ENCODE measurements at regions not wholly inside any gene's neighbourhood (a gene's known extent, or its start where the extent isn't known, plus 50 kb on each side); places are given as distances from the start of the nearest gene placed in this dataset.

GRCh38 chr16:86117756-86118155 lies 218.8 kb downstream of the IRF8 start:
- DNase-seq (no peak), ATAC-seq (no peak)

GRCh38 chr16:86118467-86119307 lies 219.7 kb downstream of the IRF8 start:
- DNase-seq (no peak), ATAC-seq (no peak)

GRCh38 chr16:86120201-86121192 lies 221.5 kb downstream of the IRF8 start:
- DNase-seq = no peak
- ATAC-seq = no peak

GRCh38 chr16:86121374-86122010 lies 222.5 kb downstream of the IRF8 start:
- no peak for DNase-seq

GRCh38 chr16:86122681-86123342 lies 223.8 kb downstream of the IRF8 start:
- ATAC-seq (no peak), DNase-seq (no peak)

More at GRCh38 chr16:86121374-86122010, 222.5 kb downstream of the IRF8 start:
- ATAC-seq = no peak

GRCh38 chr16:86124321-86124720 lies 225.4 kb downstream of the IRF8 start:
- DNase-seq (no peak), ATAC-seq (no peak)

GRCh38 chr16:86126891-86127290 lies 227.9 kb downstream of the IRF8 start:
- no peak for ATAC-seq
- DNase-seq = no peak

GRCh38 chr16:86127366-86127765 lies 228.4 kb downstream of the IRF8 start:
- ATAC-seq = no peak
- no peak for DNase-seq

- DNase-seq = no peak
- no peak for ATAC-seq
Observed at GRCh38 chr16:86128246-86128645, 229.3 kb downstream of the IRF8 start.

GRCh38 chr16:86129541-86129940 lies 230.6 kb downstream of the IRF8 start:
- ATAC-seq = no peak
- DNase-seq = no peak

- DNase-seq = no peak
Observed at GRCh38 chr16:86133377-86133776, 234.4 kb downstream of the IRF8 start.

GRCh38 chr16:86133847-86134375 lies 234.9 kb downstream of the IRF8 start:
- DNase-seq (no peak), ATAC-seq (no peak)

More at GRCh38 chr16:86133377-86133776, 234.4 kb downstream of the IRF8 start:
- no peak for ATAC-seq

- no peak for ATAC-seq
- DNase-seq = no peak
Observed at GRCh38 chr16:86134802-86135461, 236.0 kb downstream of the IRF8 start.

- no peak for ATAC-seq
- DNase-seq = no peak
Observed at GRCh38 chr16:86137359-86137758, 238.4 kb downstream of the IRF8 start.

GRCh38 chr16:86138121-86139085 lies 239.4 kb downstream of the IRF8 start:
- ATAC-seq (no peak), DNase-seq (no peak)

GRCh38 chr16:86142801-86143236 lies 243.9 kb downstream of the IRF8 start:
- no peak for ATAC-seq
- DNase-seq = no peak

- ATAC-seq = no peak
- no peak for DNase-seq
Observed at GRCh38 chr16:86143666-86144065, 244.7 kb downstream of the IRF8 start.

GRCh38 chr16:86145669-86146068 lies 246.7 kb downstream of the IRF8 start:
- no peak for ATAC-seq
- no peak for DNase-seq

GRCh38 chr16:86150641-86151238 lies 251.8 kb downstream of the IRF8 start:
- ATAC-seq = no peak
- DNase-seq = no peak
